NOMO-1 treated with dmso at 0.1 percent for 144 hours (cell line): ENCODE measurements at regions not wholly inside any gene's neighbourhood (a gene's known extent, or its start where the extent isn't known, plus 50 kb on each side); places are given as distances from the start of the nearest gene placed in this dataset.

Experiments used
- DNase-seq: peaks from one replicate; lab custom pipeline; 2025; ENCODE audit not compliant: unreplicated experiment; lab: John Stamatoyannopoulos, UW

DNA sequence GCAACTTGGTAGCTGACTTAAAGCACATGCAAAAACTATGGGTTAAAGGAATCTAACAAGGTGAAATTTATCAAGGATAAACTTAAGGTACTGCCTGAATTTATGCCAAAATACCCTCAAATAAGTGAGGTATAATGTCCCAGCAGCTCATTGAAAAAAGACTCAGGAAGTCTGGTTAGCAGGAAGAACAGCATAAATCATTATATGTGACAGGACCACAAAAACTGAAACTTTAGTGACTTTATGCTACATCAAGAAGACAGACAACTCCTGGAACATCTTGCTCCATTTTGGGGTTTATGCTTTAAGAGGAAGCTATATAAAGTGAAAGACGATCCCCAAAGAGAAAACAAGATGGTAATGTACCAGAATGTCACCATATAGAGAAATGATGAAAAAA, 282.4 kb upstream of the ZNF462 start:
- no peak for DNase-seq

DNA sequence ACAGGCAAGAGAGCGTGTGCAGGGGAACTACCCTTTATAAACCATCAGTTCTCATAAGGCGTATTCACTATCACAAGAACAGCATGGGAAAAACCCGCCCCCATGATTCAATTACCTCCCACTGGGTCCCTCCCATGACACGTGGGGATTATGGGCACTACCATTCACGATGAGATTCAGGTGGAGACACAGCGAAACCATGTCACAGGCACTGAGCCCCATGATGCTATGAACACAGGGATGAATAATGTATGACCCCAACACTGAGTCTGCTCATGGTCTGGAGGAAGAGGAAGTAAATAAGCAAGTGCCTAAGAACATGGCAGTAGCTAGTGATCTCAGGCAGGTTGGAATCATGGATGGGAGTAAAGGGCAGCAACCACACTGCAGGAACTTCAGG, 281.0 kb upstream of the ZNF462 start:
- DNase-seq = no peak

DNA sequence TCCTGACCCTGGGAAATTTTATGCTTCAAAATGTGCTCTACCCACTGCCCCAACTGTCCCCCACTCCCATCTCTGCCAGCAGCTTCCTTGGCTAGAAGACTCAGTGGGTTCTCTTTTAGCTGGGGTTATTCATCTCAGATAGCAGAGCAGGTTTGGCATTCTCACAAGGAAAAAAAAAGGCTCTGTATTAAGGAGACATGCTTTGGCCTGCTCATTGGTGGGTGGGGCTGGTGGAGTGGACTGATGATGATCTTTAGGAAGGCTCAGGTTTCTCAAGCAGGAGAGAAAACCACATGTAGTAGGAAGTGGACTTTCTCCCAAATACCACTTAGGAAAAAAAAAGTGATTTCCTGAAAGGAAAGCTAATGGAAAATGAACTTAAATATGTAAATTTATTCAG, 279.2 kb upstream of the ZNF462 start:
- no peak for DNase-seq

DNA sequence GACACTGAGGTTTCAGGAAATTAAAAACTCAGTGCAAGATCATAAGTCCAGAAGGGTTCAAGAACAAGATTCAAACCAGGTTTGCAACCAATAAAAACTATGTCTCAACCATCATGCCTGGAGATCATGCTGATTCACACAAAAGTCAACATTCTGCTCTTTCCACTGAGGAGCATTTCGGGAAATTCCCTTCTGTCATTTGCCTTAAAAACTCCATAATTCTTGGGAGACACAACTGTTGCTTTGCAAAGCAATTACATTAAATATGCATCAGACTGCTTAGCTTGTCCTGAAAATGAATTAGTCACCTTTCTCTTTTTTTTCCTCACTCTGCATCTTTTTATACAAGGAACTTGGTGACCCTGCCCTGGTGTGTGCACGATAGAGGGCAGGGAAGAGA, 275.9 kb upstream of the ZNF462 start:
- no peak for DNase-seq

DNA sequence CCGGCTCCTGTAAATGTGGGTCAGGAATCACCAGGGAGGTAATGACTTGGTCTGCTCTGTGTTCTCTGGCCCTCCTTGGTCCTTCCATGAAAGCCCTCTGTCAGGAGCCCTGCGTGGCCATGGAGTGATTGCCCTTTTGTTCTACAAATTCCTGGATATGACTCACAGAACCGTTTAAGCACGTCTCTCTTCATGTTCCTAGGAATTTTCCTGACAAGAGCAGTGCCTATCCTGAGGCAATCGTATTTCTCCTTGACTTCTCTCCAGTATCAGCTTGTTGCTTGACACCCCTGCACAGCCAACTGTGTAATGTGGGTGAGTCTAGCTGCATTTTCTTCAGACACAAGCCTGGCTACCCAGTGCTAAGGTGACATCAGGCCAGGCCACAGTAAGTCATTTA, 274.3 kb upstream of the ZNF462 start:
- DNase-seq = no peak

DNA sequence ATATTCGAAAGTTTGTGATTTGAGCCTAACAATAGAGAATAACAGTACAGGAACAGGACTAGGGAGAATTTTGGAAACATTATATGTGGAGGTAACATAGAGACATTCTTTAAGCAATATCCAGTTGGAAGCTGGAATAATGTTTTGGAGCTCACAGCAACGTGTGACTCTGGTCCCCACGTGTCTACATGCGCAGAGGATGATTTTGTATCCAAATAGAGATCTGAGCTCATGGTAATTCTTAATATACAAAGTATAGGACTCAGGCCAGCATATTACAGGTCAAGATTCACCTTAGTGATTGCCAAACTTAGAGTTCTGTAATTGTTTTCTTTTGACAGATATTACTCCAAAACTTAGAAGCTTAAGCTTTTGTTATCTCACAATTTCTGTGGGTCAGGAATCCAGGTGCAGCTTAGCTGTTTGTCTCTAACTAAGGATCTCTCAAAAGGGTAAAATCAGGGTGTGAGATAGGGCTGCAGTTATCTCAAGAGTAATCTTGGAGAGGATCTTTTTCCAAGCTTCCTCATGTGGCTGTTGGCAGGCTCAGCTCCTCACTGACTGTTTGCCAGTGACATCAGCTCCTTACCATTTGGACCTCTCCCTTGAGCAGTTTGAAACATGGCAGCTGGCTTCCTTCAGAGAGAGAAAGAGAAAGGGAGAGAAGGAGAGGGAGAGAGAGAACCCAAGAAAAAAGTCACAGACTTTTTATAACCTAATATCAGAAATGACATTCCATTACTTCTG, 272.0 kb upstream of the ZNF462 start:
- DNase-seq = no peak

DNA sequence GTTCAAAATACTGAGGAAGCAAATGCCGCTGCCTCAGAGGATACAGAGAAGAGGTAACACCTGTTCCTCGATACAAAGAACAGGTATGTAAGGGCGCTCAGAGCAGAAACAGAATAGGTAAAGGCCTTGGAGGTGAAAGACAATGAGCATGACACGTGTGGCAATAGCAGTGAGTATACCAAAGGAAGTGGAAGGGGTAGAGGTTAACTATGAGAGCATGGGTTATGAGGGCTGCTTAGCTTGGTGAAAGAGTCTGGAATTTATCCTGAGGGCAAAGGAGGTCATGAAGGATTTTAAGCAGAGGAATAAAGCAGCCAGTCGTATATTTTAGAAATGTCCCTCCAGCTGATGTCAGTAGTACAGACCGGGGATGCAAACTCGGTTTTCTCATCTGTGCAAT, 269.8 kb upstream of the ZNF462 start:
- DNase-seq = no peak

DNA sequence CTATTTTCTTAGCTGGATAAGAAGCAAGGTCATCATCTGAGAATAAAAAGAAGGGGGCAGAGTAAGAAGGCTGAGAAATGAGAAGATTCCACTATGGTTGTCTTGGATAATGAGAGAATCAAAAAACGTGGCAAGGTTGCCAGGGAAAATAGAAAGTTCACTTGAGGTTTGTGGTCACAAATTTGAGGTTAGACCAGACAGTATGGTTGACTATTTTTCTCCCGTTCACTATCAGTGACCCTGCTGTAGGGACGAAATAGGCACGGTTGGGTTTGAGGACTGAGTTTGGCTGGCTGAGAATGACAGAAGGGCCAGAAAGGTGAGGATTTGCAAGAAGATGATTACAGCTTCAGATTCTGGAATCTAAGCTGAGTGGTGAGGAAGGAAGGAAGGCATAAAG, 266.0 kb upstream of the ZNF462 start:
- DNase-seq = no peak

DNA sequence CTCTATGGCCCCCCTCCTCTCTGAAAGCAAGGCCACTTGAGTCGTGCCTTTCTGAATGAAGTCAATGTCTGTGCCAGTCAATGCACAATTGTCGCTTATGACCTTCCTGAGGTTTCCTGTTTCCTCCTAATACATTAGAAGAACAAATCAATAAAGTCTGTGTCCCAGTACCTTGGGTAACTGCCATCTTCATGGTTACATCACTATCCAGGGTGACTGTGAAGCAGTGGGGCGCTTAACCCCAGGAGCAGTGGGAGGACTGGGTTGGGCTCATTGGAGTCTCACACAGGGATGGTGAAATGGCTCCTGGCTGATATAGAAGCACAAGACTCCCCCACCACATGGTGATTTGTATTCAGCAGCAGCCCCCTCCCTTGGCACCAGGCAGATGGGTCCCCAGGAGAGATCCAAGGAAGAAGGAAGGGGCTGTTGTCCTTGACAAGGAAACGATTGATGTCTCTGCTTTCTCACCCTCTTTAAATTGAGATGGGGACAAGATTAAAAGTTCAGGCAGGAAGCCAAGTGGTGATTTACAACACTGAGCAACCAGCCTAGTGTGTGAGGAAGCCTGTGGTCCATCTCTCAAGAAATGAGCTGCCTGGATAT, 261.9 kb upstream of the ZNF462 start:
- DNase-seq = no peak

DNA sequence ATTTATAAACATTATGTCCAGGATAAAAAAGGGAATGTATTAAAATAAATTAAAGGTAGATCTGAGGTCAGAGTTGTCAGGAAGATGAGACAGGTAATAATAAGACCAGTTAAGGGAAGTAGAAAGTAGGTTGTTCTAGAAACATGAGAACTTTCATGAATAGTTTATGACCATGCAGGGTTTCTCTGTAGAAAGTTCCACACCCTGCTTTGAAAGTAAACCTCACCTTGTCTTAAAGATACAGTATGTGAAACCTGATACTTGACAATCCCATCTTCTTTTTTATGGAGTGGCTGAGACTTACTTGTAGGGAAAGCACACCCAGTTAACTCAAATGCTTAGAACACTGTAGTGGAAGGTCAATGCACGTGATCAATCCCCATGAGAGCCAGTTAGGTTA, 260.6 kb upstream of the ZNF462 start:
- no peak for DNase-seq

DNA sequence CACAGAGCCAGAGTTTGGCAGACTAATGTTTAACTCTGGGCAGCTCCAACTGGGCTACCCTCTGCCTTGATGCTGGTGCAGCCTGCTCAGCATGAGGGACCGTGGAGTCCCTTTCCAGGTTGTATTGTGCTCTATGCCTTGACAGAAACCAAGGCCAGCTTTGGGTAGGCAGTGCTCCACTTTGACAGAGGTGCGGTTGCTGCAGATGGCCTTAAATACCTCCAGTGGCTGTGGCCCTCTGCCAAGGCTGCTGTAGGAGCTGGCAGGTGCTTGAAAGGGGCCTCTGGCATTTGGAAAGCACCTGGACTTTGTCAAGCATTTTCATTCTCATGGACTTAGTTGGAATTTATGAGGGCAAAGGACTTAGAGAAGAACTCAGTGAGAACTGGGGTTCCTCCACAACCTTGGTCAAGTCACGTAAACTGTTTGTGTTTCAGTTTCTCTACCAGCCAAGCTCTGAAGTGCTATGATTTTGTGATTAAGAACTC, 249.7 kb upstream of the ZNF462 start:
- DNase-seq = no peak

DNA sequence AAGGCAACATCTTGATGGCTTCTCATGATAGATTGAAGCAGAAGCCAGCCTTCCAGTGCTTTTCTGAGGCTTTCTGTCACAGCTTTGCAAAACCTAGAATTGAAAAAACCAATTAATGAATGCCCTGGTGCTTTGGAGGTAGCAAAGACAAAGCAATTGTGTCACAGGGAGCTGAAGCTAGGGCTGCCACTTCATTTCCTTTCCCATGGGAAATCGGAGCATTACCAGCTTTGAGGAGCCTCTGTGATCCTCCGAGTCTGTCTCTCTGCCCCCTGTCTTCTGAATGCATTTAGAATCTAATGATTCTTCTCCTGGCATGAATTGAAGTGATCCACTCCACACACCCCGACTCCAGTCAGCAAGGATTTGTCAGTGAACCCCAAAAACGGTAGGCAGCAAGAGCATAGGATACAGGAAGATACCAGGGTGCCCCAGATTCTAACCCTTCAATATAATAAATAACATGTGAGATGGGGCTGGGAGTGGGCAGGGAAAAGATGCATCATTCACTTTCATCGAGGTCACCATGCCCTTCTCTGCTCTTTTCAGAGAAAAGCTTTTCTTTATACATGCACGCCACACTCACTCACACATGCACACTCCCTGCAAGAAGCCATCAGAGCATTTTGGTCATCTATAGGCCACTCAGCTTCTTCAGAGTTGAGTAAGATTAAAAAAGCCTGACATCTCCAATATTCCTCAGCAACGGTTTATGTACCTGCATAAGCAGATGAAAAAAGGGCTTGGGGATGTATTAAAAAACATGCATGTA, 247.7 kb upstream of the ZNF462 start:
- DNase-seq = no peak

DNA sequence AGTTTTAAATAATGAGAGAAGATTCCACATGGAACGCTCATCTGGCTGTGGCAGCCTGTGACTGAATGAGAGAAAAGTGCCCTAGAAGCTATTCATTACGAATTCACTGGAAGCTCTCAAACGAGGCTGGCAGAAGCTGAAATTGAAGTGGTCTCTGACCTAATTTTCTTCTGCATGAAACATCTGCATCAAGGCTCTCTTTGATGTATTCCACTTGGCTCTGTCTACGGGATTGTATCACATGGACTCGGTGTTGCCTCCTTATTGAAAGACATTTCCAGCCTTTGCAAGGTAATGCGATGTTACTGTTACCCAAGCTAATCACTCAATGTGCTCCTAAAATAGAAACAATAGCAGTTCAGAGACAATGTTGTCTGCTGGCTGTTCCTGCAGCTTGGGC, 246.9 kb upstream of the ZNF462 start:
- no peak for DNase-seq

DNA sequence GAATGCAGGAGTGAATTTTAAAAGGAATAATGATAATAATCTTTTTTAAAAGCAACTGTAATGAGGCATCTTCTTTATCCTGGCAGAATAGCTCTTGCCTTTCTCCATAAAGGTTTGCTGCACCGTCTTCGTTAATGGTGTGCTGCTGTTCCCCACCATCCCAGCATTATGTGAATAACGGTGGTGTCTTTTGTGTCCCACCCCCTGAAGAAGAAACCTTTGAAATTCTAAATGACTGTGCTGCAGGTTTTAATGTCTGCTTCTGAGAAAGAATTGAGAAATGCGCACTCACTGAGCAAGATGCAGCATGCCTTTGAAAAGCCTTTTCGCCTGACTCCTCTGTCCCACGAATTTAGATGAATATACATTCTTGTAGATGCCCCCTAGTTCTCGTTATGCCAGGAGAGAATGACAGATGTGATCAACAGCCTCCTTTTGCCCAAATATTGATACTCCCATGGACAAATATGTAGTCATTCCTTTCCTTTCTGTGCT, 246.1 kb upstream of the ZNF462 start:
- DNase-seq = no peak

DNA sequence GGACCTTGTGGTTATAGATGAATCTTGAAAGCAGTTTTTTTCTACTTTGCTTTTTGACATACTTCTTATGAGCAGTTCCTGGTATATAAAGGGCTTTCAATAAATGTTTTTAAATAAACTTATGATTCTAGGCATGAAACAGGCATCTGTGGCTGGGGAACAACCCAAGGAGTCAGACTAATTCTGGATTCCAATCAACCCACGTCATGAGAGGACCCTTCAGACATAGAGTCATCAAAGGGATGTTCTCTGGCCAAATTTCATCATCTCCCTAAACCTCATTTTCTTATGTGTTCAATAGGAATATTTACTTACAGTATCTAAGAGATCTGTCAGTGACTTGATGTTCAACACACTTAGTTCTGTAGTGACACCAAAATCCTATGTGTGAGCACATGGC, 243.8 kb upstream of the ZNF462 start:
- no peak for DNase-seq

DNA sequence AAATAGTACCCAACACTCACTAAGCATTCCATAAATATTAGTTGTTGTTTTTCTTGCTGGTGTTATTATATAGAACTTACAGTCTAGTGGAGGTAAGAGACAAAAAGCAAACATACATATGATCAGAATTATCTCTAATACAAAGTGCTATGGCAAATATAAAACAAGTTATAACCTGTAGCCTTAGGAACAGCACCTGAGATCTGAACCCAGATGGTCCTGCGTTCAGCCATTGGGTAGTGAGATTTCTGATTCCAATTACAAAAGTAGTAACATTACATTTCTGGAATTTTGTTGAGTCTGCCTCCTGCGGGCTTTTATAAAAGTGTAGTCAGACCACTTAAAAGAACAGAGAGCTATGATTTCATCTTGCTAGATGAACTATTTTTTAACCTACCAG, 242.9 kb upstream of the ZNF462 start:
- DNase-seq = no peak

DNA sequence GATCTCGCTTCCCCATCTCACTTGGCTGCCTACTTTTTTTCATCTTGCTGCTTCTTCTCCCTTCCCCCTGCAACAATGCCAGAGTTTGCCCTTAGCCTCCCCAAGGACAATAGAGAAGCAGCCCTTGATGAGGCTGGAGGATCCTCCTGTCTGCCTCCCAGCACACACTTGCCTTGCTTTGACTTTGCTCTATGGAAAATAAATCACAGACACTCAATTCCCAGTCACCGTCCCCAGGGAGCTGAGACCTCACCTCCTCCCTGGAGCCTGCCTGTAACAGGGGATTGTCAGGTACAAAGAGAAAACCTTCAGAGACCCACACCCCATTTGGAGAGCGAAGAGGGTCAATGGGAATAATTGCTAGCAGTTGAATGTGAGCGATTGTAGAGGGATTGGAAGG, 242.1 kb upstream of the ZNF462 start:
- no peak for DNase-seq

DNA sequence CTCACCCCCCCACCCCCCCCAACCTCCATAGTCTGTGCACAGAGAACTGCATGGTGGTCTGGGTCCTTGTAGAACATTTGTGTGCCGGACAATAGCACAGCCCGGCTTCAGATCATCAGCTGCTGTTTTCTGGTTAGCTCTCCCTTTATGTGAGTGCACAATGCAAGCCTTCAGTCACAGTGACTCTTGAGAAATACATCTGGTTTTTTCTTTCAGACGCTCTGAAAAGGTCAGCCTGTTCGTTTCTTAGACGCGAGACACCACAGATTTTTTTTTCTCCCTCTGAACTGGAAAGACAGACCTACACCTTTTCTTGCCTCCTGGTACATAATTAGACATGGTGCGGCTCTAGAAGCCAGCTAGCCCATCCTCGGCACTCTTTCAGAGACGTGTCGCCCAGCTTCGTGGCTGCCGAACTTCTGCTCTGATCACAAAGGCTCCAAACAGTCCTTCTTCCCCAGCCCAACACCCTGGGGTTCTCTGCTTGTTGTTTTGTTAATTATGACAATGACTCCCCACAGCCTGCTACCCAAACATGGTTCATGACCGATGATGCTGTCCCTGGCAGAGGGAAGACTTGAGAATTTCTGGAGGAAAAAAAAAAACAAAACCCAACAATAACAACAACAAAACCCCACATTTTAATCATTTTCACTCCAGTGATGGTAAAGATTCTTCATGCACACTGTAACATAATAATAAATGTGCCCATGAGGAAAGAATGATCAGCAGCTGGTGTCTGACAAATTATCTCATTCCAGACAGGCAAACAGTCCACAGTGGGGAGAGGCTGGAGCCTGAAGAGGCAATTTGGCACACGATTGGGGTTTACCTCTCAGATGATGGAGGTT, 241.4 kb upstream of the ZNF462 start:
- no peak for DNase-seq

DNA sequence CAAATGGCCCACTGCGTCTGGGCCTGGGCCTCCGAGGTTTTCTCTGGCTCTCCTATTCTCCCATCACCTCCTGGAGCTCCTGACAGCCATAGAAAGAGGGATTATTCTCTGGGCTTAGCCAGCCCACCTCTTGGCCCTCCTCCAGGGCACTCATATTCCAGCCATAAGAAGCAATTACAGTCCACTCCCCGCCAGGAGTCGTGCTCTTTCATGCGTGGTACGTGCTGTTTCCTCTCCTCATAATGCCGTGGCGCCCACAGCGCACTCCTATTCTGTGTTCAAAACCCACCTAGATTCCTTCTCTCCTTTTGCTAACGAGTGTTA, 240.8 kb upstream of the ZNF462 start:
- DNase-seq = no peak

DNA sequence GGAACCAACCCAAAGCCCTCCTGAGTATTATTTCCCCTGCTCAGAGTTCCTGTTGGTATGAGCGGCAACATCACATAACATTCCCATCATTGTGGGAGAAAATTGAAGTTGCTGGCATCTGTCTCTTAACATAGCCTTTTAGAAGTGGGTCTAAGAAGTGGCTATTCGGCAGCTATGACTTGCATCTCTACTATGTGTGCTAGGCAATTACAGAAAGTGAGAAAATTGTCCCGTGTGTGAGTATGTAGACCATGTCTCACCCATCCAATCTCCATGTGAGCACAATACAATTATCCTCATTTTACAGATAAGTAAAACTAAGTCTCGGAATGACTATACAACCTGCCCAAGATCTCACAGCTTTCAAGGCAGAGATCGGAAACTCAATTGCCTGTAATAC, 239.4 kb upstream of the ZNF462 start:
- DNase-seq = no peak

DNA sequence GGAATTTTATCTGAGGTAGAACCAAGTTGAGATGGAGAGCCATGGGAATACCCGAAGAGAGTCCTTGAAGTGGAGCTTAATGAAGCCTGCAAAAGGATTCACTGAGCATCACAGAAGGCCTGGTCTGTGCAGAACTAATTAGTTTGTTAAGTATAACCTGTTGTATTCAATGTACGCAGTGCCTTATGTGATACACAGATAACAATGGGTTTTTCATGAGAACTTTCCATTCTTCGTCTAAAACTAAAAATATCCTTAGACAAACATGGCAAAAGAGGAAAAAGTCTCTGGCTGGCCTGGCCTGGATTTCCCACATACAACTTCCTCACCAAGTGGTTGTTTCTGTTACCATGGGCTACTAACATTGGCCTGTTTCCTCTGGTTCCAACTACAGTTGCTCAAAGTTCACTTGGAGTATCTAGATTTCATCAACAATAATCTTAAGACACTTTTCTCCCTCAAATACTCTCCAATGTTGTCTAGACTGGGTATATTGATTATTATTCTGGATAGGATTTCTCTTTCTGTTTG, 237.6 kb upstream of the ZNF462 start:
- no peak for DNase-seq
